ENCODE measurements at regions not wholly inside any gene's neighbourhood (a gene's known extent, or its start where the extent isn't known, plus 50 kb on each side); places are given as distances from the start of the nearest gene placed in this dataset.
"Not testable (repeated sequence)": the region's sequence is repeated elsewhere in the genome, so short reads cannot be mapped to it uniquely, and the experiment has no call there.

DNA sequence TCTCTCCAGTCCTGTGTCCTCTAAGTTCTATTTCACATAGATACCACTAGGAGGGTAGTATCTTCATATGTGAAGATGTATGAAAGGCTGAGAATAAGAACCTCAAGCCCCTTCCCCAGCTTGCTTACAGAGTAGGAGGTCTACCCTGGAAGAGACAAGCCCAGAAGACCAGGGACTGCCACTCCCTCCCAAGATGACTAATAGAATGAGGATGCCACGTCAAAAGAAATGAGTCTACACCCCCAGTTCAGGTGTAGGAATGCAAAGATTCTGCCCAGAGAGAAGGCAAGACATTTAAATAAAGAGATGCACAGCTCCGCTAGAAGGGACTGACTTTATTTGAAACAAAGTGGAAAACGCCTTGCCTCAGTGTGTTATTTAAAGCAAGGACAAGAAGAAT, 1006.0 kb upstream of the USP15 start:
- H3K27me3 ChIP-seq = no peaks in the 10 kb centered on the region
- TF ChIP-seq POLR2A (IDR thresholded peaks at IDR 0.05) = no peak
- TF ChIP-seq, protein P1, sequence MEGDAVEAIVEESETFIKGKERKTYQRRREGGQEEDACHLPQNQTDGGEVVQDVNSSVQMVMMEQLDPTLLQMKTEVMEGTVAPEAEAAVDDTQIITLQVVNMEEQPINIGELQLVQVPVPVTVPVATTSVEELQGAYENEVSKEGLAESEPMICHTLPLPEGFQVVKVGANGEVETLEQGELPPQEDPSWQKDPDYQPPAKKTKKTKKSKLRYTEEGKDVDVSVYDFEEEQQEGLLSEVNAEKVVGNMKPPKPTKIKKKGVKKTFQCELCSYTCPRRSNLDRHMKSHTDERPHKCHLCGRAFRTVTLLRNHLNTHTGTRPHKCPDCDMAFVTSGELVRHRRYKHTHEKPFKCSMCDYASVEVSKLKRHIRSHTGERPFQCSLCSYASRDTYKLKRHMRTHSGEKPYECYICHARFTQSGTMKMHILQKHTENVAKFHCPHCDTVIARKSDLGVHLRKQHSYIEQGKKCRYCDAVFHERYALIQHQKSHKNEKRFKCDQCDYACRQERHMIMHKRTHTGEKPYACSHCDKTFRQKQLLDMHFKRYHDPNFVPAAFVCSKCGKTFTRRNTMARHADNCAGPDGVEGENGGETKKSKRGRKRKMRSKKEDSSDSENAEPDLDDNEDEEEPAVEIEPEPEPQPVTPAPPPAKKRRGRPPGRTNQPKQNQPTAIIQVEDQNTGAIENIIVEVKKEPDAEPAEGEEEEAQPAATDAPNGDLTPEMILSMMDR (IDR thresholded peaks at IDR 0.05) = no peak
- H3K9me3 ChIP-seq (replicated peaks in 1 of 3) = no peaks in the 10 kb centered on the region
- no peak overlapping the region for H3K4me3 ChIP-seq
- no peak overlapping the region for H3K27ac ChIP-seq
- no peaks in the 10 kb centered on the region for H3K36me3 ChIP-seq (replicated peaks in 1 of 2)
- no peaks in the 10 kb centered on the region for H3K4me1 ChIP-seq (replicated peaks in 1 of 2)
- intact Hi-C loops (cut with DNase I) = no loop called here
- no peak for DNase-seq
- WGBS, 4 donors = 63 to 77% (median 71%) methylated on average over 3 of the region's 3 CpGs

DNA sequence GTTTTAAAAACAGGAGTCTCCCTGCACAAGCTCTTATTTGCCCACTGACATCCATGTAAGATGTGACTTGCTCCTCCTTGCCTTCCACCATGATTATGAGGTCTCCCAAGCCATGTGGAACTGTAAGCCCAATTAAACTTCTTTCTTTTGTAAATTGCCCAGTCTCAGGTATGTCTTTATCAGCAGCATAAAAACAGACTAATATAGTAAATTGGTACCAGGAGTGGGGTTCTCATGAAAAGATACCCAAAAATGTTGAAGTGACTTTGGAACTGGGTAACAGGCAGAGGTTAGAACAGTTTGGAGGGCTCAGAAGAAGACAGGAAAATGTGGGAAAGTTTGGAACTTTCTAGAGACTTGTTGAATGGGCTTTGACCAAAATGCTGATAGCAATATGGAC, 995.9 kb upstream of the USP15 start:
- H3K27me3 ChIP-seq; intact Hi-C loops (cut with DNase I); H3K27ac ChIP-seq; H3K9me3 ChIP-seq (replicated peaks in 1 of 3); H3K4me1 ChIP-seq (replicated peaks in 1 of 2); H3K36me3 ChIP-seq (replicated peaks in 1 of 2); H3K4me3 ChIP-seq; DNase-seq: not testable (repeated sequence)

DNA sequence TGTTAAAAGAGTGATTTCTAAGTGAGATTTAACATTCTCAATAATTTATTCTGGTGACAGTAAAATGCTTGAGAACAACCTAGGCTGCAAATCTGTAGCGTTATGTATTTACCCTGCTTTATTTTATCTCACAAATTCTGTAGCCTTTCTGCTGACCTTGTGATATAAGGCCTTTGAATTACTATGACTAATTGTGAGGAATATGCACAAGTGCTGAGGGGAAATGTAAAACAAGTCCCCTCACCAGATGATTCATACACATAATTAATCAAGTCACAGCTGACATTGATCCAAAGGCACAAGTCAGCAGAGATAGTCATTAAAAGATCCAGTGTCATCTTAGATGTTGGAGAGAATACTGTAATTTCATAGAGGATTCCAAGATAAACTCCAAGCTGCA, 992.7 kb upstream of the USP15 start:
- H3K36me3 ChIP-seq (replicated peaks in 1 of 2) = no peaks in the 10 kb centered on the region
- no peak for DNase-seq
- TF ChIP-seq POLR2A (IDR thresholded peaks at IDR 0.05) = no peak
- TF ChIP-seq, protein P1 (IDR thresholded peaks at IDR 0.05) = no peak
- no peaks in the 10 kb centered on the region for H3K9me3 ChIP-seq (replicated peaks in 1 of 3)
- H3K27me3 ChIP-seq = no peaks in the 10 kb centered on the region
- 27 to 64% (median 41%) methylated on average over 1 of the region's 1 CpG for WGBS, 4 donors
- no peak overlapping the region for H3K27ac ChIP-seq
- intact Hi-C loops (cut with DNase I) = no loop called here
- H3K4me3 ChIP-seq = no peak overlapping the region
- no peaks in the 10 kb centered on the region for H3K4me1 ChIP-seq (replicated peaks in 1 of 2)

DNA sequence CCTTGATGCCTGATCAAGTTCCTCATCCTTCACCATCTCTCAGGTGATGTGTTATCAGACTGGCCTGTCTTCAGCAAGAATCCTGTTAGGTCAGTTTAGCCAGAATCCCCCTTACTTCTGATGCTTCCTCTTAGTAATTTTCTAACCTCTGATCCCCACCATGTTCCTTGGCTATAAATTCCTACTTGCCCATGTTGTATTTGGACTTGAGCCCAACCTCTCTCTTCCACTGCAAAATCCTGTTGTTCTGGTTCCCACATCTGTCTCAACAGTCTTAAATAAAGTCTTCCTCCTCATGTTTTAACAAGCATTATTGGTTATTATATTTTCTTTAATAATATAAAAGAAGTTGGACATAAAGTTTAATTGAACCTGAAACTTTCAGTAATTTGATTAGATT, 987.8 kb upstream of the USP15 start:
- H3K27ac ChIP-seq = no peak overlapping the region
- no peak overlapping the region for H3K4me3 ChIP-seq
- no peak for DNase-seq
- intact Hi-C loops (cut with DNase I) = no loop called here
- no peaks in the 10 kb centered on the region for H3K36me3 ChIP-seq (replicated peaks in 1 of 2)
- H3K4me1 ChIP-seq (replicated peaks in 1 of 2) = no peaks in the 10 kb centered on the region
- H3K9me3 ChIP-seq (replicated peaks in 1 of 3) = no peaks in the 10 kb centered on the region
- TF ChIP-seq POLR2A (IDR thresholded peaks at IDR 0.05) = no peak
- TF ChIP-seq, protein P1 (IDR thresholded peaks at IDR 0.05) = no peak
- no peaks in the 10 kb centered on the region for H3K27me3 ChIP-seq

DNA sequence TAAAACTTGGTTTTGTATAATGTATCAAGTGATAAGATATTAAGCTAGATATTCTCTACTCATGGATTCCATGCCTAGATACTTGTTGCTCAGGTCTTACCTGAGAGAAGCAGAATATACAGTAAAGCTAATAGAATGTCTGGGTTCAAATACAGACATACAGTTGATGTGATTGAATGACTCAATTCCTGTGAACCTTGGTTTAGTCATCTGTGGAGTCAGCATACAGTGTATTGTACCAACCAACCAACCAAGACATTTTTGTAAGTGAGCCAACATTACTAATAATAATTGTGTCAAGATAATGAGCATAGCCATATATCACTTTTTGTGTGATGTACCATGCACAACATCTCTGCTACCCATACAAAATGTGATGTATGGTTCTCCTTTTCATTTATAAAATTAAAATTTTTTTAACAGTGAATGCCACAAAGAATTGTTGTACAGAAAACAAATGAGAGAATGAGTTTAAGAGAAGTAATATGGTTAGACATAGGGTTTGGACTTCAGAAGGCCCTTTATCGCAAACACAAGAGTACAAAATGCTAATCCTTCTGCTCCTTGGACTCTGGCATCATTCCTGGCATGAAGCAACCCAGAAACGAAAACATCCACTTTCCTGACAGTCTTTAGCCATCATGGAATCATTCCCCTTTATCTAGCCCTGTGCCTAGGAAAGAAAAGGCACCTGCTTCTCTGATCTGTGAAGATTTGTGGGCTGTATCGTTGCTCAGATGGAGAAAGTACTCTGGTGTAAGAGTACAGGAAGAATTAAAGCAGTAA, 977.2 kb upstream of the USP15 start:
- WGBS, 4 donors = 59 to 70% (median 68%) methylated on average over 3 of the region's 3 CpGs
- Histone ChIP-seq H3K4me1 (replicated peaks in 1 of 2) (no peaks in the 10 kb centered on the region), H3K9me3 (replicated peaks in 1 of 3) (no peaks in the 10 kb centered on the region), H3K27ac (no peak overlapping the region), H3K4me3 (no peak overlapping the region), H3K36me3 (replicated peaks in 1 of 2) (no peaks in the 10 kb centered on the region), H3K27me3 (no peaks in the 10 kb centered on the region)
- DNase-seq = no peak
- no peak for TF ChIP-seq POLR2A (IDR thresholded peaks at IDR 0.05)
- TF ChIP-seq, protein P1 (IDR thresholded peaks at IDR 0.05) = no peak
- intact Hi-C loops (cut with DNase I) = no loop called here

Measured in adrenal gland (tissue), 9 donors.